ENCODE measurements at regions not wholly inside any gene's neighbourhood (a gene's known extent, or its start where the extent isn't known, plus 50 kb on each side); places are given as distances from the start of the nearest gene placed in this dataset.

GRCh38 chr6:164700497-164700896 is 608.9 kb downstream of the C6orf118 start:
- CTCF ChIA-PET, result no interaction called here
- POLR2A ChIA-PET, result no interaction called here

GRCh38 chr6:164695896-164696295 is 613.5 kb downstream of the C6orf118 start:
- DNase-seq (ENCODE audit: extremely low spot score), result no peak
- ChIA-PET POLR2A (no interaction called here), CTCF (no interaction called here)
- TF ChIP-seq NFRKB (IDR thresholded peaks at IDR 0.05) (no peak), FOXA1 (IDR thresholded peaks at IDR 0.05) (no peak), SUZ12 (IDR thresholded peaks at IDR 0.05) (no peak), TARDBP (IDR thresholded peaks at IDR 0.05) (no peak), BHLHE40 (IDR thresholded peaks at IDR 0.05; ENCODE audit: borderline replicate concordance) (no peak), ELF4 (IDR thresholded peaks at IDR 0.05) (no peak), ZNF384 (IDR thresholded peaks at IDR 0.05) (no peak), HDGF (IDR thresholded peaks at IDR 0.05; ENCODE audit: borderline replicate concordance) (no peak), ARNT (IDR thresholded peaks at IDR 0.05) (no peak), FOXK2 (IDR thresholded peaks at IDR 0.05) (no peak), LEF1 (IDR thresholded peaks at IDR 0.05; ENCODE audit: borderline replicate concordance) (no peak), SP1 (IDR thresholded peaks at IDR 0.05) (no peak), FOXM1 (IDR thresholded peaks at IDR 0.05; ENCODE audit: borderline replicate concordance) (no peak)
- TF ChIP-seq, protein P1, sequence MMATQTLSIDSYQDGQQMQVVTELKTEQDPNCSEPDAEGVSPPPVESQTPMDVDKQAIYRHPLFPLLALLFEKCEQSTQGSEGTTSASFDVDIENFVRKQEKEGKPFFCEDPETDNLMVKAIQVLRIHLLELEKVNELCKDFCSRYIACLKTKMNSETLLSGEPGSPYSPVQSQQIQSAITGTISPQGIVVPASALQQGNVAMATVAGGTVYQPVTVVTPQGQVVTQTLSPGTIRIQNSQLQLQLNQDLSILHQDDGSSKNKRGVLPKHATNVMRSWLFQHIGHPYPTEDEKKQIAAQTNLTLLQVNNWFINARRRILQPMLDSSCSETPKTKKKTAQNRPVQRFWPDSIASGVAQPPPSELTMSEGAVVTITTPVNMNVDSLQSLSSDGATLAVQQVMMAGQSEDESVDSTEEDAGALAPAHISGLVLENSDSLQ (IDR thresholded peaks at IDR 0.05), result no peak

More at GRCh38 chr6:164700497-164700896, 608.9 kb downstream of the C6orf118 start:
- no peak for TF ChIP-seq FOXM1 (IDR thresholded peaks at IDR 0.05; ENCODE audit: borderline replicate concordance)
- TF ChIP-seq ZNF384 (IDR thresholded peaks at IDR 0.05), result no peak
- no peak for TF ChIP-seq SP1 (IDR thresholded peaks at IDR 0.05)
- no peak for TF ChIP-seq L3MBTL2 (conservative IDR thresholded peaks at IDR 0.05)
- no peak for TF ChIP-seq NFRKB (IDR thresholded peaks at IDR 0.05)
- no peak for TF ChIP-seq ARNT (IDR thresholded peaks at IDR 0.05)
- TF ChIP-seq BHLHE40 (IDR thresholded peaks at IDR 0.05; ENCODE audit: borderline replicate concordance), result no peak
- no peak for TF ChIP-seq FOXK2 (IDR thresholded peaks at IDR 0.05)
- DNase-seq (ENCODE audit: extremely low spot score), result no peak

DNA sequence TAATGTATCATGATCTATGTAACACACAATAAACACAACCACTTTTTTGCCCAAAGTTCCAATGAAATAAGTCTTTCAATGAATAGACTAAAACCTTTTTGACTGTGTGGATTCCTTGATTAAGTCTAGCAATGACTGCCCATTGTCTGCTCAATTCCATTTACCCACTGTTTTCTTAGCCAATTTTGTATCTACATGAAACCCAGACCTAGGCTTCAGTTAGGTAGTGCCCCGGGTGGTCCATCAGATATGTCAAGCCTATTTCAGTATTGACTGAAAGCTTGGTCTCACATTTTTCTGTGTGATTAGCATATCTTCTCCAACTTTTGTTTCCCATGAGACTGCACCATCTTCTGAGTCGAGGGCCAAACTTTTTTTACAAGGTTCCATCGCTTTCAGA is 615.0 kb downstream of the C6orf118 start:
- CTCF ChIA-PET, result no interaction called here
- POLR2A ChIA-PET, result no interaction called here
- TF ChIP-seq, protein P1 (IDR thresholded peaks at IDR 0.05), result no peak
- TF ChIP-seq FOXA1 (IDR thresholded peaks at IDR 0.05) (no peak), SP1 (IDR thresholded peaks at IDR 0.05) (no peak), L3MBTL2 (conservative IDR thresholded peaks at IDR 0.05) (no peak), TARDBP (IDR thresholded peaks at IDR 0.05) (no peak), SUZ12 (IDR thresholded peaks at IDR 0.05) (no peak), FOXM1 (IDR thresholded peaks at IDR 0.05; ENCODE audit: borderline replicate concordance) (no peak), ZNF384 (IDR thresholded peaks at IDR 0.05) (no peak), LEF1 (IDR thresholded peaks at IDR 0.05; ENCODE audit: borderline replicate concordance) (no peak), ELF4 (IDR thresholded peaks at IDR 0.05) (no peak), BHLHE40 (IDR thresholded peaks at IDR 0.05; ENCODE audit: borderline replicate concordance) (no peak), NFRKB (IDR thresholded peaks at IDR 0.05) (no peak), CTBP1 (IDR thresholded peaks at IDR 0.05; ENCODE audit: borderline replicate concordance) (no peak), FOXK2 (IDR thresholded peaks at IDR 0.05) (no peak), HDGF (IDR thresholded peaks at IDR 0.05; ENCODE audit: borderline replicate concordance) (no peak), ARNT (IDR thresholded peaks at IDR 0.05) (no peak)
- no peak for DNase-seq (ENCODE audit: extremely low spot score)

DNA sequence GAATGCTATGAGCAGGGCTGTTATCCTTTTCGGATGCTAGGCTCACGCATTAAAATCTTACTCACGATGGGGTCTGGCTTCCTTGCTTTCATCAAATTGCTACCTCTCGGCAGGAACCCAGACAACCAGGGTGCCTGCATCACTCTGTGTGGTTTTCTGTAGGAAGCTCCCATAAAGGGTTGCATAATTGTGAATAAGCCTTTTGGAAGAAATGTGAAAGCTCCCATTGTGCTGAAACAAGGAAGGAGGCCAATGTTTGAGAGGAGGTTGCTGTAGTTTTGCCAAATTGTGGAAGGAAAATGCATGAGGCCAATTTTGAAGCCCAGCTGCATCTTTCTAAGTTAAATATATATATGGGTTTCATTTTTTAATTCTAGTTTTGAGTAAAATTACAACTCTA is 615.5 kb downstream of the C6orf118 start:
- TF ChIP-seq L3MBTL2 (conservative IDR thresholded peaks at IDR 0.05) (no peak), FOXA1 (IDR thresholded peaks at IDR 0.05) (no peak), SUZ12 (IDR thresholded peaks at IDR 0.05) (no peak), FOXM1 (IDR thresholded peaks at IDR 0.05; ENCODE audit: borderline replicate concordance) (no peak), HDGF (IDR thresholded peaks at IDR 0.05; ENCODE audit: borderline replicate concordance) (no peak), ELF4 (IDR thresholded peaks at IDR 0.05) (no peak), NFRKB (IDR thresholded peaks at IDR 0.05) (no peak), ARNT (IDR thresholded peaks at IDR 0.05) (no peak), BHLHE40 (IDR thresholded peaks at IDR 0.05; ENCODE audit: borderline replicate concordance) (no peak), LEF1 (IDR thresholded peaks at IDR 0.05; ENCODE audit: borderline replicate concordance) (no peak), CTBP1 (IDR thresholded peaks at IDR 0.05; ENCODE audit: borderline replicate concordance) (no peak), SP1 (IDR thresholded peaks at IDR 0.05) (no peak), FOXK2 (IDR thresholded peaks at IDR 0.05) (no peak)
- TF ChIP-seq, protein P1 (IDR thresholded peaks at IDR 0.05), result no peak
- no peak for DNase-seq (ENCODE audit: extremely low spot score)
- CTCF ChIA-PET, result no interaction called here
- POLR2A ChIA-PET, result no interaction called here

DNA sequence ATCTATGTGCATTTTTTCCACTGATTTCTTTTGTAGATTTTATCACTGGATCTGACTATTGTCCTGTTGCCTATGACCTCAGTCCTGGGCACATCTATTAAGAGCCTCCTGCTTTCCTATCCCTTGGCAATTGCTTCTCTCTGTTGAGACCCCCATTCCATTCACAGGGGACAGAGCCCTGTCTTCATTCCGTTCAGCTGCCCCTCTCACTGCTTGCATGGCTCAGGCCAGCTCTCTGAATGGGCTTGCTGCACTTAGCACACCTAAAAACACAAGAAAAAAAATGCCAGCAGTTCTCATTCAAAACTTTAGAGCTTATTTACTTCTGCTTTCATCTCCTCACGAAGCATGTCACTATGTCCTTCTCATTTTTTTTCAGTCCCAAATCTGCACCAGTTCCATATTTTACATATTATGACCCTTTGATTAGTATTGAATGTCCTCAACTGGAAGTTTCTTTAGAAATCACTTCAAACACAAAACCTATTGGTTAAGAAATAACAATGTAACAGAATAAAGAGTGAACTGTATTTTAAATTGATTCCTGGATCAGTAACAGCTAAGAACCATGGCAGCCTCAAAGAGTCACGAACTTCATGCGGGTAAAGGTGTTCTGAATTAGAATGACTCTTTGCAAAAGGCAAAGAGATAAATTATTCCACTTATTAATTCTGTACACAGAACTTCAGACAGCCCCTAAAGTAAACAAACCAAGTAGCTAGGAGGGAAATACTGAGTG is 616.5 kb downstream of the C6orf118 start:
- ChIA-PET POLR2A (no interaction called here), CTCF (no interaction called here)
- no peak for DNase-seq (ENCODE audit: extremely low spot score)
- TF ChIP-seq FOXK2 (IDR thresholded peaks at IDR 0.05) (no peak), SUZ12 (IDR thresholded peaks at IDR 0.05) (no peak), FOXA1 (IDR thresholded peaks at IDR 0.05) (no peak), NFRKB (IDR thresholded peaks at IDR 0.05) (no peak), FOXM1 (IDR thresholded peaks at IDR 0.05; ENCODE audit: borderline replicate concordance) (no peak), LEF1 (IDR thresholded peaks at IDR 0.05; ENCODE audit: borderline replicate concordance) (no peak), CTBP1 (IDR thresholded peaks at IDR 0.05; ENCODE audit: borderline replicate concordance) (no peak), BHLHE40 (IDR thresholded peaks at IDR 0.05; ENCODE audit: borderline replicate concordance) (no peak)

Data from HEK293T (cell line).